ENCODE measurements at regions not wholly inside any gene's neighbourhood (a gene's known extent, or its start where the extent isn't known, plus 50 kb on each side); places are given as distances from the start of the nearest gene placed in this dataset.
A peak's percentile ranks its signal among the peaks of the same experiment; 100 is the strongest.
"Not testable (repeated sequence)": the region's sequence is repeated elsewhere in the genome, so short reads cannot be mapped to it uniquely, and the experiment has no call there.

DNA sequence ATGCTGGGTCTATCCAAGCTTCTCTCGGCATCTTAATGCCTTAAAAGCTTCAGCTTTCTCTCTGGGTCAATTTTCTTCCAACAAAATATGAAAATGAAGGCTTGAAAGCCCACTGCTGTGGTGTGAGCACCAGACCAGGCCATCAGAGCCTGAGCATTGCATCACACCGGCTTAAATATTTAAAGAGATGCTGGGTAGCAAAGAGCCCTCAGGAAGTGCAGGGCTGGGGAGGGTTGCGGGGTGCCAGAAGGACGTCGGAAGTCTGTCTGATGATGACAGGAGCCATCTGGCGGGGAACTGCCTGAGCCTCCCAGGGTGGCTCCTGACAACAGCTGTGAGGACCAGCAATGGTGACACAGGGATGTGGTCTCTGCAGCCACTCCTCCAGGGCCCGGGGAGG lies 185.5 kb downstream of the OLFM1 start:
- DNase-seq (ENCODE audit: low spot score) = no peak

DNA sequence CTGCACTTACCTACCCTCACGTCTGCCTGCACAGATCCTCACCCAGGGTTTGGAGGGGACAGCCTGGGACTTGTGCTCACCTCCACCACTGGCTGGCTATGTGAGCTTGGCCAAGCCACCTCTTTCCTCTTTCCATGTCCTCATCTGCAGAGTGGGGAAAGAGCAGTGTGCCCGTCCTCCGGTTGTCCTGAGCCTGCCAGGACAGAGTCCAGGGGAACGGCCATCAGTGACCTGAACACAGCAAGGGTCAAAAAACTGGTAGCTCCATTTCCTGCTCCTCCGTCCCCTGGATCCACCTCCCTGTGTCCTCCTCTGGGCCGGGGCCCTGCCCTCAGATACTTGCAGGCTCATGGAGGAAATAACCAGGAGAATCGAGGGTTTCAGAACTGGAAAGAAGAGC lies 187.7 kb downstream of the OLFM1 start:
- DNase-seq (ENCODE audit: low spot score) = no peak

DNA sequence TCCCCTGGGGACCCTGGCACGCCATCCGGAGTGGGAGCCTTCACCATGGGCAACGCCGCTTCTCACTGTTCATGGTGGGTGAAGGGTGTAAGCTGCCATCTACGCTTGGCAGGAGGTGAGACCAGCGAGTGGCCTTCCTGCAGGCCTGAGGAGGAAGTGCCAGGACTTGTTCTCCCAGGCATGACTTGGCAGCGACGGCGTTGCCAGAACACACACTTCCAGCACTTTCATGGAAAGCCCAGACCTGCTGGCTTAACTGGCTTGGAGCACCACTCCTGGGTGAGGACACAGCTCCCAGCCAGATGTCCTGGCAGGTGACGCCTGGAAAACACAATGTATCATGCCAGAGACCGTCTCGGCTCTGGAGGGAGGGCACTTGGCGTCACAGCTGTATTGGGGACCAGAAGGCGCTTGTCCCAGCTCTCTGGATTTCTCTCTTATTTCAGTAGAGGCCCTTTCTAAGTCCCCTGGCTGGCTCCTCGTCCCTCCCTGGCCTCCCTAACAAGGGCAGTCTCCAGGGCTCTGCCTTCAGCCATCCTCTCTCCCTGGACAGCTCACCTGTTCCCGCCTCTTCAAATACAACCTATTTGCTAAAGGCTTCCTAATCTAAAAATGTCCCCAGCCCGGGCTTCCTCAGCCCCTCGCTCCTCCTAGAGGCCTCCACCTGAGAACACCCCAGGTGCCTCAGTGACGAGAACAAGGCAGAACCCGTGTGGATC lies 188.3 kb downstream of the OLFM1 start:
- no peak for DNase-seq (ENCODE audit: low spot score)

DNA sequence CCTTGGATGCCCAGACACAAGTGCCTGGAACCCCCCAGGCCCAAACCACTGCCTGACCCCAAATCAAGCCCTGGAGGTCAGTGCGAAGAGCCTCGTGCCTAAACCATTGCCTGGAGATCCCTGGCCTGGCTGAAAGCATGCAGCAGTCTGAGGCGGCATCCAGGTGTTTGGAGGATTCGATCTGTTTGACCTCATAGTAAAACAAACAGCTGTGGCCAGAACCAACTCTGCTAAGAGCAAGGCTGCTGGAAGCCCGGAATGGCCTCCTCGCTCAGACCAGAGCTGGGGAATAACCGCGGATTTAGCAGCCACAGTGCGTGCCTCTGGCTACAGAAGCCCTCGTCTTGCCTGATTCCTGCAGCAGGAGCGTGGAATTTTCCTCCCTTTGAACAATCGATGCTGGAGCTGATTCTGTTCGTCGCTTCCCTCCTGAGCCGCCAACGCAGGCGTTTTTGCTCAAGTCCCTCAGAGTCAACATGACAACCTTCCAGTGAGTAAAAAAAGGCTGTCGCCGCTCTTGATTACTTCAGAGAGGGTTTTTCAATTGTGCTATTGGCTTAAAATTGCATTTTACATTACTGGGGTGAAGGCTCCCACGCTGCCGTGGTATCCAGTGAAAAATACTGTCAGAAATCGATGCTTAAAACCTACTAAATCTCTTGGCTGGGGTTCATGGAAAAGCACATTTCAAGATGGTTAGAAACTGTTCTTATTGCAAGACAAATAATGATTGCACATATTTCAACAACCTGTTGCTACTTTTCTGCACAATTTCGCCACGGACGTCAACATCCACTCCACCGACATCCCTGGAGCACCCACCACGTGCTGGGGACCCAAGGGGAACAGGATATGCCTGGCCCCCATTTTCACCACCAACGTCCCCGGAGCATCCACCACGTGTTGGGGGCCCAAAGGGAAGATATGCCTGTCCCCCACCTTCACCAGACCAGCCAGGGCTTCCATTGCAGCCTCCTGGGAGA lies 190.0 kb downstream of the OLFM1 start:
- no peak for DNase-seq (ENCODE audit: low spot score)

DNA sequence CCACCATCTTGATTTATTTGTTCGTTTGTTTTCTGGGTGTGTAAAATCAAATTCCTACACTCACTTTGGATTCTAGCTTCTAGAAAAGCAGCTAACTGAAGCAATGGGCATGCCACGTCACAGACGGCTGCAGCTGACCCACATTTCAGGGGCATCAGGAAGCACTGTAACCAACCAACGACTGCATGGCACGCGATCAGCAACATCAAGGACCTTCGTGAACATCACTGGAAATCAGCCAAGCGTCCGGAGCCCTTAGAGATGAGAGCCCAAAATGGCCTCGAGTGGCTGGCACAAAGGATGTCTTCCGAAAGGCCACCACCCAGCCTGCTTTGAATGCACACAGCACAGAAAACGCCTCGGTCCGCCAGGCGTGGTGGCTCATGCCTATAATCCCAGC lies 191.1 kb downstream of the OLFM1 start:
- DNase-seq (ENCODE audit: low spot score) = no peak

DNA sequence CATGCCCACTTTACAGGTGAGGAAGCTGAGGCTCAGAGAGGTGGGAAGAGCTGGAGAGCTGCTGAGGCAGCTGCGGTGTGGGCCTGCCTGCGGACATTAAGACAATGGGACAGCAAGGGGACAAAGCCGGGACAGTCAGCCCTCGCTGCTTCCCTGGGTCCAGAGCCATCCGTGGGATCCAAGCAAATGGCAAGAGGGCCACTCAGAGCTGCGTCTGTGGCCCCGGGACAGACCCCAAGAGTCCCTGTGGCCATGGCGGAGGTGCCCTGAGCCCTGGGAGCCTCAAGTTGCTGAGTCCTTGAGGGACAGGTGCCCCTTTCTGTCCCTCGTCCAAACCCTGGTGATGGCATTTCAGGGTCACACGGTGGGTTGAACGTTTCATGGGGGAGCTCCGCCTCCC lies 191.9 kb downstream of the OLFM1 start:
- no peak for DNase-seq (ENCODE audit: low spot score)

DNA sequence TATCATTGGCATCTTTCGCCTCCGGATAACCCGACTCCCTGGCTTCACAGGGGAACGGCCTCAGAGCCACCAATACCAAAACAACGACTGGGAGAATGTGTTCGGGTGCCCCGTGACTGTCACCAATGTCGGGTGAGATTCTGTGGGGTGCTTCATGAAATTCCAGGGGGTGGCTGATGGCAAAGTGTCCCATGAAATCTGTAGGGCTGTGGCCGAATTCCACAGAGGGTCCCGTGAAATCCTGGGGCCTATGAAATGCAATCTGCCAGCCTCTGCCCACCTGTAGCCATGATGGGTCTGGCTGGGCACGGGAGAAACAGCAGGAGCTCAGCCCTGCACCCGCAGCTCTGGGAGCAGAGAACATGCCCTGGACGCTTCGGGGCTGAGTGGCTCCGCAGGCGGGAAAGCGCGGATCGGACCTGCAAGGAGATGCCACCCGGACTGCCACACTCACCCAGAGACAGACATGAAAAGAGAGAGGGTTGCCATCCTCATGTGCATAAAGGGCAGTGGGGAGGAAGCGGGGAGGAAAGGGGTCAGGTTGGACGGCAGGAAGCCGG lies 192.4 kb downstream of the OLFM1 start:
- DNase-seq (ENCODE audit: low spot score) = no peak

DNA sequence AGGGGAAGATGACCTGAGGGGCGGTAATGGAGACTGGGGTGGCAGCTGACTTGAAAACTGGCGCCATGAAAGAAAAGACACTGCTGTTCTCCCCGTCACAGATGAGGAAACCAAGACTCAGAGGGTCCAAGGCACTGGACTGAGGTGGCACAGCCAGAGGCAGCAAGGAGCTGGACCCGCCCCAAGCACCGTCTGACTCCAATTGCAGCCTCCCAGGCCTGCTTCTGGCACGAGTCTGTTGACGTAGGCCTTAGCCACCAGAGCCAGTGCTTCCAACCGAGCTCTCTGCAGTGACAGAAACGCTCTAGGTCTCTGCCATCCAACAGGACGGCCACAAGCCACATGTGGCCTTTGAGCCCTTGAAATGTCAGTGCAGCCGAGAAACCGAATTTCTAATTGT lies 193.2 kb downstream of the OLFM1 start:
- no peak for DNase-seq (ENCODE audit: low spot score)

DNA sequence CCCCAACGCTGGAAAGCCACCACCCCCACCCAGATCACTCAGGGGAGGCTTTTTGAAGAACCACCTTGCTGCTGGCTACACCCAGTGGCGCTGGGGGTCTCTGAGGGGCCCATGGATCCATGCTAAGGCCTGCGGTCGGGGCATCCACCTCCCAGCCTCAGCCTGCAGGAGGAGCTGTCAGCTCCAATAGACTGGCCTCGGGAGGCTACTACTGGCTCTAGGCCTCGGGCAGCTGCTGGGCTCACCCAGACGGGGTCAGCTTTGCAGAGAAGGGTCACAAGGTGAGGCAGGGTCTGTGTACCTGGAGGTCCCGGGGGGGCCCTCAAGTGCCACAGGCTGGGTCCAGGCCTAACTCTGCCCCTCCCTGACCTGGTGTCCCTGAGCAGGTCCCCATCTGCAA lies 193.7 kb downstream of the OLFM1 start:
- DNase-seq (ENCODE audit: low spot score) = no peak

DNA sequence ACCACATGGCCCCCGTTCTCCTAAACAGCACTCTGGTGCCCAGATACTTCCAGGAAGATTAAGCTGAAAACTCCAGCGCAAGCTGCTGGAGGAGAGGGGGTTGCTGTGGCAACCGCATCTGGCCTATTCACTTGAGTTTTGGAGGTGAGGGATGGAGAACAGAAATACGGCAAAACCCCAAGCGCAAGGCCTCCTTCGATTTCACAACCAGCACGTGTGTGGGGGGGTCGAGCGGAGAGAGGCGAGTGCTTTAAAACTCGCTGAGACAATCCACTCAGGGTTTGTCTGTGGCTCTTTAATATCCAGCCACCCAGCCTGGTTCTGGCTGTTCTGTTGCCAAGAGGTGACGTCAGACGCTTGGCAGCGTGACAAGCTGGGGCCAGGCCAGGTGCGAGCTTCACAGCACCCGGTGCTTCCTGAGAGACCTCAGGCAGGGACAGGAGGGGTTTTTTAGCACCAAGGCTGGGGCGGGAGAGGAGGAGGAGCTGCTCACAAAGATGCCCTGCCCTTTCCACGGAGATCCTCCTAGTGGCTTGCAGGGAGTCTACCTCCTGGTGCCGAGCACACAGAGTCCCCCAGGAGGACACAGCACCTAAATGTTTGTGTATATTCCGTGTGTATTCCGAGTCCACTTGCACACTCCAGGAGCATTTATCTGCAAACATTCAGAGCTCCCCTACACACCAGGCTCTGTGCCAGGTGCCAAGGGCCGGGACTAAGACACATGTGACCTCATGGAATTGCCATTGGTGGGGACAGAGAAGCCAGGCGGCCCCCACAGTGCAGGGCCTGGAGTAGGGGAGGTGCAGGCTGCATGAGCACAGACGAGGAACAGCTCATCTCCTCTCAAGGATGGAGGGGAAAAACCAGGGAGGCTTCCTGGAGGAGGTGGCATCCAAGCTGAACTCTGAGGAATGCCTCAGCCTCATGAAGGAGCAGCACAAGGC lies 194.6 kb downstream of the OLFM1 start:
- DNase-seq (ENCODE audit: low spot score) = peak; percentile 60

DNA sequence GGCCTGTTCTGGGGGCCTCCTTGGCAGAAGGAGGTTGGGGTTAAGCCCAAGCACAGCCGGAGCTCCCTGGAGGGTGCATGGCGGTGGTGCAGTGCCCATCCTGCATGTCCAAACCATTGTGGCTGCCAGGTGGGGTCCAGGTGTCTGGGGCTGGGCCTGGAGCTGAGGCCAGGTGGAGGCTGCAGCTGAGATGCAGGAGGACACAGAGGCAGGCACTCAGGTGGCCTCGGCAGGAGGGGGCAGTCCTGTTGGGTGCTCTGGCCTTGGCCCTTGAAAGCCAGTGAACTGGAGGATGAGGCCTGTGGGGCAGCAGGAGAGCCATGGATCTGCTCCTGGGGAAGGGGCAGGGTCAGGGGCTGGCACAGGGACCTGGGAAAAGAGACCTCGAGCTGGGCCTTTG lies 195.3 kb downstream of the OLFM1 start:
- DNase-seq (ENCODE audit: low spot score) = no peak

DNA sequence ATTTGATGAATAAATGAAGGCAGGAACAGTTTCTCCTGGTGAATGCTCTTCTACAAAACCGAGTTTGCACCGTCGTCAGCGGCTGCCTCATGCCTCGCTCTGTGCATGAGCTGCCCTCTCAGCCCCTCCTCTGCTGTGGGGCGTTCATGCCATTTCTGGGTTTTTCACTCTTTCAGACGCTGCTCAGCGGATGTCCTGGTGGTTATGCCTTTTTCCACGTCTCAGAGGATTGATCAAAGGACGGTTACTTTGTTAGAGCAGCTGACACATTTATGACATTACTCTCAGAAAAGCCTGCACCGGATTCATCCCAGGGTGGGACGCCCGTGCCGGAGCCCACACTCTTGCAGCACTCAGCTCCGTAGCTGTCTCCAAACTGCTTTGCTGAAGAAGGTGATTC lies 195.9 kb upstream of the PPP1R26 start:
- DNase-seq (ENCODE audit: low spot score) = no peak

DNA sequence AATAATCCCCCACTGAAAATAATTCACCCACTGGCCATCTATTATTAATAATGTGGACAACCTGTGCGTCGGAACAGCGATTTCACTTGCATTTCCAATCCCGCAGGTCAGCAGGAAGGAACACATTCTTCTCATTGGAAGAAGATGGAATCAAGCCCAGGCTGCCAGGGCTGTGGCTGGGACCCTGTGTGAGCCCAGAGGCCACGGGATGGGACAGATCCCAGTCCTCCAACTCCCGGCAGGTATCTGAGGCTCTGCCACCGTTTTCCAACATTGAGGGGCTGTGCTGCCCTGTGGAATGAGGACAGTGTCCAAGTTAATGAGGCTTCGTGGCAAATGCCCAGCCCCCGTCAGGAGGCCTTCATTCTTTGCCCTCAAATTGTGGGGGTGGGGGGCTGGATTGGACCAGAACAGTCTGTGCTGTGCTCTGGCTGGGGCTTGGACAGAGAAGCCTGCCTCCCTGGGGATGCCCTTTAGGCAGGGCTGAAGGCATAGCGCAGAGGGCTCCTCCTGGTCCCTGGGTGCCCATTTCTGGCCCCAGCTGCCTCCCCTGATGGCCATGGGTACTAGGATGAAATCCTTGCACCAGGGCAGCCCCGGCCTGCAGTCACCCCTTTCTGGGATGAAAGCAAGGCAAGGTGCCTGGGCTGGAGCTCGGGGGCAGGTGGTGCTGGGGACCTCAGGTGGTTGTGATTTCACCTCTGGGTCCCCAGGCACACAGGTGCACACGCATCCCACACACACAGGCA lies 195.0 kb upstream of the PPP1R26 start:
- DNase-seq (ENCODE audit: low spot score) = no peak

DNA sequence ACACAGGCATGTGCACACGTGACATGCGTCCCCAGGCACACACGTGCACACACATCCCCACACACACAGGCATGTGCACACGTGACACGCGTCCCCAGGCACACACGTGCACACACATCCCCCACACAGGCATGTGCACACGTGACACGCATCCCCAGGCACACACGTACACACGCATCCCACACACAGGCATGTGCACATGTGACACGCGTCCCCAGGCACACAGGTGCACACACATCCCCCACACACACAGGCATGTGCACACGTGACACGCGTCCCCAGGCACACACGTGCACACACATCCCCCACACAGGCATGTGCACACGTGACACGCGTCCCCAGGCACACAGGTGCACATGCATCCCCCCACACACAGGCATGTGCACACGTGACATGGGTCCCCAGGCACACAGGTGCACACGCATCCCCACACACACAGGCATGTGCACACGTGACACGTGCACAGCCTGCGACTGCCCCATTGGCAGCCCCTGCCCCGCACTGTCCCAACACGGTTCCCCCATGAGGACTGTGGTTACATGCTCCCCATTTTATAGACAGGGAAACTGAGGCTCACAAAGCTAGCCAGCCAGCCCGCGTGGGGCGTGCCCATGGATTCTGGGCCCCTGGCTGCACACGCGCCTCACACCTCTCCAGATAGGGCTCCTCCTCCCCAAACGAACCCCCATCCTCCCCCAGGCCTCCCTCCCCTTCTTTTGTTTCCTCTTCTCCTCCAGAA lies 193.2 kb upstream of the PPP1R26 start:
- DNase-seq (ENCODE audit: low spot score) = not testable (repeated sequence)

DNA sequence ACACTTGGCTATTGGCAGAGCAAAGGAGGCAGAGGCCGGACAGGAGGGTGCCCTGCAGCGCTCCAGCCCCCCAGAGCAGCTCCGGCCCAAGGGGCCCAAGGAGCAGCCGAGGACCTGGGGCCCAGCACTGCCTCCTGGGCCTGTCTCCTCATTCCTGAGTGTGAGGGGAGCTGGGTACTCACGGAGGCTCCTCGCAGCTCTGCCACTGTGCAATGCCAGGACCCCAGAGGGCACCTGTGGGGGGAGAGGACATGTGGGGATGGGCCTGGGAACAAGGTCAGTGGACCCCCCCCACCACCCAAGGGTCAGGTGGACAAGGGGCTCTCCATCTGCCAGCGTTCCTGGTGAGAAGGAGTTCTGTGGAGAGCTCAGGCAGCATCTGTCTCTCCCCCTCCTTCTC lies 192.6 kb upstream of the PPP1R26 start:
- DNase-seq (ENCODE audit: low spot score) = no peak

DNA sequence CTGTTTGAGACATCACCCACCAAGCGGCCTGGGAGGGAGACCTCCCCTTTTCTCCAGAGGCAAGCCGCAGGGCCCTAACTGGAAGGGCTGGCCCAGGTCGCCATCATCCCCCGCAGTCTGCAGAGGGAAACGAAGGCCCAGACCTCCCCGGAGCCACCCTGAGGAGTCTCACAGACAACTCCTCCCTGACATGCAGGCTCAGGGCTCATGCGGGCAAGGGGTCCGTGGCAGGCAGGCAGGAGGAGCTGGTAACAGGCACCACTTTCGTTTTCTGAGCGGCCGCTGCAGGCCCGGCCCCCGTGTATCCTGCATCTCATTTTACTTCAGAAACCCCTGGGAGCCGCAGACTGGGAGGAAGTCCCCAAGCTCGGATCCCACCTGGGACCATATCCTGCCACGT lies 192.0 kb upstream of the PPP1R26 start:
- DNase-seq (ENCODE audit: low spot score) = no peak

DNA sequence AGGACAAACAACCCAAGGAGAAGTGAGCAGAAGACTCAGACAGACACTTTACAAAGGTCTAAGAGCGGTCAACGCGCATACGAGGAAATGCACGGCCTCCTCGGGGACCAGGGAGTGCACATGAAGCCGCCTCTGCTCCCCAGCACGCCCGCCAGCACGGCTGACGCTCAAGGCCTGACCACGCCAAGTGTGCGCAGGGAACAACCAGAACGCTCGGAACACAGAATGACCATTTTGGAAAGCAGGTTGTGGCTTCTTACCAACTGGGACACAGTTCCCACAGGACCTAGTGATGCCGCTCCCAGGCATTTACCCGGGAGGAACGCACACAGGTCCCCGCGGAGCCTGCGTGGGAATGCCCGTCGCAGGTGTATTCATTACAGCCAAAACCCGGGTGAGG lies 191.5 kb upstream of the PPP1R26 start:
- no peak for DNase-seq (ENCODE audit: low spot score)

DNA sequence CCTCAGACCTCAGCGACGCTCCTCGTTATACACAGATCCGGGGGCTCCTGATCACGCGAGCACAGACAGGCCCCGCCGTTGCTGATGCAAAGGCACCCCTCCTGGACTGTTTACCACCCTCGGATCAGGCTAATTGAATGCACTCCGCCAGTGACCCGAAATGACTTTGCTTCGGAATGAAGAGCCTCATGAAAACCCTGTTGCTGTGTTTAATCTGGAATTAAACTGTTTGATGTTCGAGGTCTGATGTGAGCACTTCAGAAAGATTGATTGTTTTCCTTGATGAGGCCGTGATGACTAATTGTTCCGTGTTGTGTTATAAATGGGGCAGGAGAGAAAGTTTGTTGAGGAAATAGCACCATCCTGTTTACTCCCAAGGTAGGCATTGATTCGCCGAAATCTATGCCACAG lies 190.5 kb upstream of the PPP1R26 start:
- peak; percentile 58 for DNase-seq (ENCODE audit: low spot score)

DNA sequence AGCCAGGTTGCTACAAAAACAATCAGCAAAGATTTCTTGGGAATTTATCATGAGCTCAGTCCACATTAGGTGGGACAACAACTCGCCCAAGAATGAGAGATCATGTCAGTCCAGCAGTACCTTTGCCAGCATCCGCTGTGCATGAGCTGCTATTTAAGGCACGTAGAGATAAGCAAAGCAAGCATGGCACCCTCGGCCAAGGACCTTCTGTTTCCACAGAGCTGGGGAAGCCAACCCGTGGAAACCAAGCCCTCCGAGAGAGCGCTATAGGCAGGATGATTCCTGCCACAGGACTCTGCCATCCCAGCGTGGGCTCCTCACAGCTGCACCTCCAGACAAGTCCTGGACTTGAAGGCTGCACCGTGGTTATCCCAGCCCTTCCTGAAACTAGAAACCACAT lies 189.5 kb upstream of the PPP1R26 start:
- no peak for DNase-seq (ENCODE audit: low spot score)

DNA sequence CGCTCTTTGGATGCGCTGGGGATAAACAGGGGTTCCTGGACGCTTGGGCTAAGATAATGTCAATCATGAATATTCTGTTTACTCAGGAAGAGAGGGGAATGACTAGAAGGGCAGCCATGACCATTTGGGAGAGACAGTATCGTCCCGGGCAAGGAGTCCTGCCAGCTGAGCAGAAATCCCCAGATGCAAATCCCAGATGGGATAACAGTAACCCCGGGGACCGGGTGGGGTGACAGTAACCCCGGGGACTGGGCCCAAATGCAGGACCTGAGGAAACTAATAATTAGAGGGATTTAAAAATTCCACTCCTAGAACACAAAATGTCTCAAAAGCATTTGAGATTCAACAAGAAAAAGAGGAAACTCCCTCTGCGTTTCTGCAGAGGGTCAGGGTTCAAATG lies 189.0 kb upstream of the PPP1R26 start:
- DNase-seq (ENCODE audit: low spot score) = no peak
